ENCODE measurements at regions not wholly inside any gene's neighbourhood (a gene's known extent, or its start where the extent isn't known, plus 50 kb on each side); places are given as distances from the start of the nearest gene placed in this dataset.

- Histone ChIP-seq H3K27ac (ENCODE audit: insufficient read depth, low read length, poor library complexity, severe bottlenecking) (no peak overlapping the region), H3K4me1 (ENCODE audit: control insufficient read depth, insufficient read depth, low read length, poor library complexity, severe bottlenecking) (no peaks in the 10 kb centered on the region), H3K36me3 (ENCODE audit: control insufficient read depth, insufficient read depth, low read length) (no peaks in the 10 kb centered on the region), H3K9me3 (ENCODE audit: control insufficient read depth, low read length) (no peaks in the 10 kb centered on the region), H3K4me3 (ENCODE audit: insufficient read depth, low read depth, low read length, poor library complexity, severe bottlenecking) (no peak overlapping the region), H3K27me3 (replicated peaks; ENCODE audit: control insufficient read depth, insufficient read depth, low read length, poor library complexity, severe bottlenecking) (no peaks in the 10 kb centered on the region)
- DNase-seq, result no peak
Observed at GRCh38 chr5:117435203-117435602, 860.6 kb upstream of the SEMA6A start.

GRCh38 chr5:117434254-117434653 is 859.6 kb upstream of the SEMA6A start:
- DNase-seq, result no peak

DNA sequence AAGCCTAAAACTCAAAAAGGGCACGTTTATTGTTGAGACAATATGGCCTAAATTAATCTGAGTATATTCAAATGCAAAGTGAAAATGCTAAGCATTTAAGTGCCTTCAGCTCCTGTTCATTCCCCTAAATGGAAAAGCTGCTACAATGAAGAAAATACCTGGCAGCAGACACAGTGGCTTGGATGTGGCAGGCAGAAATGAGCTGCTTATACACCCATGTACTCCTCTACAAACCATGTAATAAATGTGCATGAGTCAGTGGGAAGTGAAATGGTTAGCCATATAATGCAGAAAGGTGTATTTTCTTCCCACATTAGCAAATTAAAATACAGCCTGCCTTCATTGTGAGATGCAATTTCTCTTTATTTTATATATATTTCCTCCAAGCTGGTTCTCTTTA is 859.2 kb upstream of the SEMA6A start:
- no peak for DNase-seq
- Histone ChIP-seq H3K4me3 (ENCODE audit: insufficient read depth, low read depth, low read length, poor library complexity, severe bottlenecking) (no peak overlapping the region), H3K4me1 (ENCODE audit: control insufficient read depth, insufficient read depth, low read length, poor library complexity, severe bottlenecking) (no peaks in the 10 kb centered on the region), H3K36me3 (ENCODE audit: control insufficient read depth, insufficient read depth, low read length) (no peaks in the 10 kb centered on the region), H3K27me3 (replicated peaks; ENCODE audit: control insufficient read depth, insufficient read depth, low read length, poor library complexity, severe bottlenecking) (no peaks in the 10 kb centered on the region), H3K9me3 (ENCODE audit: control insufficient read depth, low read length) (no peaks in the 10 kb centered on the region), H3K27ac (ENCODE audit: insufficient read depth, low read length, poor library complexity, severe bottlenecking) (no peak overlapping the region)

More at GRCh38 chr5:117434254-117434653, 859.6 kb upstream of the SEMA6A start:
- Histone ChIP-seq H3K9me3 (ENCODE audit: control insufficient read depth, low read length) (no peaks in the 10 kb centered on the region), H3K27ac (ENCODE audit: insufficient read depth, low read length, poor library complexity, severe bottlenecking) (no peak overlapping the region), H3K36me3 (ENCODE audit: control insufficient read depth, insufficient read depth, low read length) (no peaks in the 10 kb centered on the region), H3K4me1 (ENCODE audit: control insufficient read depth, insufficient read depth, low read length, poor library complexity, severe bottlenecking) (no peaks in the 10 kb centered on the region), H3K27me3 (replicated peaks; ENCODE audit: control insufficient read depth, insufficient read depth, low read length, poor library complexity, severe bottlenecking) (no peaks in the 10 kb centered on the region), H3K4me3 (ENCODE audit: insufficient read depth, low read depth, low read length, poor library complexity, severe bottlenecking) (no peak overlapping the region)

- Histone ChIP-seq H3K27ac (ENCODE audit: insufficient read depth, low read length, poor library complexity, severe bottlenecking) (no peak overlapping the region), H3K4me1 (ENCODE audit: control insufficient read depth, insufficient read depth, low read length, poor library complexity, severe bottlenecking) (no peaks in the 10 kb centered on the region), H3K9me3 (ENCODE audit: control insufficient read depth, low read length) (no peaks in the 10 kb centered on the region), H3K4me3 (ENCODE audit: insufficient read depth, low read depth, low read length, poor library complexity, severe bottlenecking) (no peak overlapping the region), H3K36me3 (ENCODE audit: control insufficient read depth, insufficient read depth, low read length) (no peaks in the 10 kb centered on the region), H3K27me3 (replicated peaks; ENCODE audit: control insufficient read depth, insufficient read depth, low read length, poor library complexity, severe bottlenecking) (no peaks in the 10 kb centered on the region)
- no peak for DNase-seq
Observed at GRCh38 chr5:117431091-117431490, 856.5 kb upstream of the SEMA6A start.

- Histone ChIP-seq H3K9me3 (ENCODE audit: control insufficient read depth, low read length) (no peaks in the 10 kb centered on the region), H3K27me3 (replicated peaks; ENCODE audit: control insufficient read depth, insufficient read depth, low read length, poor library complexity, severe bottlenecking) (no peaks in the 10 kb centered on the region), H3K27ac (ENCODE audit: insufficient read depth, low read length, poor library complexity, severe bottlenecking) (no peak overlapping the region), H3K4me3 (ENCODE audit: insufficient read depth, low read depth, low read length, poor library complexity, severe bottlenecking) (no peak overlapping the region), H3K36me3 (ENCODE audit: control insufficient read depth, insufficient read depth, low read length) (no peaks in the 10 kb centered on the region), H3K4me1 (ENCODE audit: control insufficient read depth, insufficient read depth, low read length, poor library complexity, severe bottlenecking) (no peaks in the 10 kb centered on the region)
- no peak for DNase-seq
Observed at GRCh38 chr5:117425163-117425562, 850.5 kb upstream of the SEMA6A start.

DNA sequence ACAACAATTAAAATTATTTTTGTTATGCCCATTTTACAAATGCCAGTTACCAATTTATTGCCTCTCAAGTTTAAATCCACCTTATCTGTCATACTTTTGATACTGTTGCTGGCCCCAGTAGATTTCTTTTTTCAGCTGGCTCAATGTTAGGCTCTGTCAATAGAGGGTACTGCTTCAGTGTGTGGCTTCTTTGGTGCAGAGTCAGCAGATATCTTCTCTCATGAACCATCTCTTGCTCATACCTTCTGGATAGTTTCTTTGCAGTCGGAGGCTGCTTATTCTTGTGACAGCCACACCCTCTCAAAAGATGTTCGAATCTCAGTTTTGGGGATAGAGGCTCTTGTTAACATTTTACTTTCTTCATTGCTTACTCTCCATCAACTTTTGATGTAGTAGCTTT is 849.9 kb upstream of the SEMA6A start:
- H3K27ac ChIP-seq (ENCODE audit: insufficient read depth, low read length, poor library complexity, severe bottlenecking), result no peak overlapping the region
- H3K27me3 ChIP-seq (replicated peaks; ENCODE audit: control insufficient read depth, insufficient read depth, low read length, poor library complexity, severe bottlenecking), result no peaks in the 10 kb centered on the region
- H3K36me3 ChIP-seq (ENCODE audit: control insufficient read depth, insufficient read depth, low read length), result no peaks in the 10 kb centered on the region
- no peak for DNase-seq
- no peak overlapping the region for H3K4me3 ChIP-seq (ENCODE audit: insufficient read depth, low read depth, low read length, poor library complexity, severe bottlenecking)
- no peaks in the 10 kb centered on the region for H3K4me1 ChIP-seq (ENCODE audit: control insufficient read depth, insufficient read depth, low read length, poor library complexity, severe bottlenecking)
- H3K9me3 ChIP-seq (ENCODE audit: control insufficient read depth, low read length), result no peaks in the 10 kb centered on the region

- no peaks in the 10 kb centered on the region for H3K36me3 ChIP-seq (ENCODE audit: control insufficient read depth, insufficient read depth, low read length)
- no peaks in the 10 kb centered on the region for H3K27me3 ChIP-seq (replicated peaks; ENCODE audit: control insufficient read depth, insufficient read depth, low read length, poor library complexity, severe bottlenecking)
- H3K9me3 ChIP-seq (ENCODE audit: control insufficient read depth, low read length), result no peaks in the 10 kb centered on the region
- no peaks in the 10 kb centered on the region for H3K4me1 ChIP-seq (ENCODE audit: control insufficient read depth, insufficient read depth, low read length, poor library complexity, severe bottlenecking)
- no peak overlapping the region for H3K27ac ChIP-seq (ENCODE audit: insufficient read depth, low read length, poor library complexity, severe bottlenecking)
- no peak overlapping the region for H3K4me3 ChIP-seq (ENCODE audit: insufficient read depth, low read depth, low read length, poor library complexity, severe bottlenecking)
- DNase-seq, result no peak
Observed at GRCh38 chr5:117417501-117417900, 842.9 kb upstream of the SEMA6A start.

- H3K4me1 ChIP-seq (ENCODE audit: control insufficient read depth, insufficient read depth, low read length, poor library complexity, severe bottlenecking), result no peaks in the 10 kb centered on the region
- H3K36me3 ChIP-seq (ENCODE audit: control insufficient read depth, insufficient read depth, low read length), result no peaks in the 10 kb centered on the region
- no peaks in the 10 kb centered on the region for H3K9me3 ChIP-seq (ENCODE audit: control insufficient read depth, low read length)
- H3K27me3 ChIP-seq (replicated peaks; ENCODE audit: control insufficient read depth, insufficient read depth, low read length, poor library complexity, severe bottlenecking), result no peaks in the 10 kb centered on the region
- no peak overlapping the region for H3K27ac ChIP-seq (ENCODE audit: insufficient read depth, low read length, poor library complexity, severe bottlenecking)
- no peak overlapping the region for H3K4me3 ChIP-seq (ENCODE audit: insufficient read depth, low read depth, low read length, poor library complexity, severe bottlenecking)
- no peak for DNase-seq
Observed at GRCh38 chr5:117414926-117415325, 840.3 kb upstream of the SEMA6A start.

DNA sequence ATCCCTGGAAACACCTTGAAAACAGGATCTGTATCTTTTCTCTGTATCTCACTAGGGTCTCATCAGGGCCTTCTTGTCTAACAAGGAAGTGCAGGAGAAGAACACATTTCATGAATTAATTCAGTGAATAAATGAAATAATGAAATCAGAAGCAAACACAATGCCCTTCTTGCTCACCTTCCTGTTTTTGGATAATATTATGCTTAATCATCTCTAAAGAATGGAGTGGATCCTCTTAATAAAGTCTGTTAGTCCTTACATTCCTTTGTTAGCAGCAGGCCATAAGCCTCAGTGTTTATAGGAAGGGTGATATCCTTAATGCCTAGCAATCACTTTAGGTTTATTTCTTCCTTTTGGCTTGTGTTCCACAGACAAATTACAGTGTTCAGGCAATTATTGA is 837.1 kb upstream of the SEMA6A start:
- no peak overlapping the region for H3K27ac ChIP-seq (ENCODE audit: insufficient read depth, low read length, poor library complexity, severe bottlenecking)
- H3K9me3 ChIP-seq (ENCODE audit: control insufficient read depth, low read length), result no peaks in the 10 kb centered on the region
- no peak overlapping the region for H3K4me3 ChIP-seq (ENCODE audit: insufficient read depth, low read depth, low read length, poor library complexity, severe bottlenecking)
- H3K4me1 ChIP-seq (ENCODE audit: control insufficient read depth, insufficient read depth, low read length, poor library complexity, severe bottlenecking), result no peaks in the 10 kb centered on the region
- H3K27me3 ChIP-seq (replicated peaks; ENCODE audit: control insufficient read depth, insufficient read depth, low read length, poor library complexity, severe bottlenecking), result no peaks in the 10 kb centered on the region
- no peak for DNase-seq
- H3K36me3 ChIP-seq (ENCODE audit: control insufficient read depth, insufficient read depth, low read length), result no peaks in the 10 kb centered on the region

DNA sequence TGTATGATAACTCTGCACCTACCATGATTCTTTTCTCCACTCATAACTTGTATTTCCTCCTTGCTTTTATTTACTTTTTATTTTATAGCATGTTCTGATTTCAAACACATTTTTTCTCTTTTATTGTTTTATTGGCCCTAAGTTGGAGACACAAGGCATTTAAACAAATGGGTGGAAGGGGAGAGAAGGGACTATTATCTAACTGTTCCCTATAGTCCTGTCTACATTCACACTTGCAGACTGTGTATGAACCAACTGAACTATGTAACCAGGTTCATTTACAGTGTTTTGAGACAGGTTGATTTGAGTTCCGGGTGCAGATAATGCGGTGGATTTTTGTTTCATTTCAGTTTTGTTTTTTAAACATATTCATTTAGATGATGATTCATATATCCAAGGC is 830.6 kb upstream of the SEMA6A start:
- no peaks in the 10 kb centered on the region for H3K27me3 ChIP-seq (replicated peaks; ENCODE audit: control insufficient read depth, insufficient read depth, low read length, poor library complexity, severe bottlenecking)
- H3K4me3 ChIP-seq (ENCODE audit: insufficient read depth, low read depth, low read length, poor library complexity, severe bottlenecking), result no peak overlapping the region
- no peaks in the 10 kb centered on the region for H3K36me3 ChIP-seq (ENCODE audit: control insufficient read depth, insufficient read depth, low read length)
- DNase-seq, result no peak
- H3K27ac ChIP-seq (ENCODE audit: insufficient read depth, low read length, poor library complexity, severe bottlenecking), result no peak overlapping the region
- no peaks in the 10 kb centered on the region for H3K4me1 ChIP-seq (ENCODE audit: control insufficient read depth, insufficient read depth, low read length, poor library complexity, severe bottlenecking)
- no peaks in the 10 kb centered on the region for H3K9me3 ChIP-seq (ENCODE audit: control insufficient read depth, low read length)

Data from effector memory CD4-positive, alpha-beta T cell (primary cell).